ENCODE measurements at regions not wholly inside any gene's neighbourhood (a gene's known extent, or its start where the extent isn't known, plus 50 kb on each side); places are given as distances from the start of the nearest gene placed in this dataset.

DNA sequence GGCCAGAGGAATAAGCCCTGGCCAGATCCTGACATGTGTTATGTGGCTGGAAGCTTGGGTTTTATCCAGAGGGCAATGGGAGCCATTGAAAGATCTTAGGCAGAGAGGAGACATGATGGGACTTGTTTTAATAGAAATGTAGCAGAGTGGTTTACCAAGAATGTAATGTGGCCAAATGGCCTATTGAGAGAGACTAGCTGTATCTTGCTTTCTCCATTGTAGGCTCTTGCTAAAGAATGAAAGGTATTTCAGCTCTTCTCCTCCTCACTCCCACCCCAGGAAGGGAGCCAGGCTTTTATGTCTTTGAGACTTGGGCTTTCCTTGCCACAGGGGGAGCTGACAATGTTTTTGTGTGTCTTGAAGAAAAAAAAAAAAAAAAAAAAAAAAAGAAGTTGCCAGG, 82.3 kb downstream of the TRIM29 start:
- peaks cover 97% of the 10 kb centered on the region for H3K27me3 ChIP-seq (ENCODE audit: insufficient read depth, low read depth)

DNA sequence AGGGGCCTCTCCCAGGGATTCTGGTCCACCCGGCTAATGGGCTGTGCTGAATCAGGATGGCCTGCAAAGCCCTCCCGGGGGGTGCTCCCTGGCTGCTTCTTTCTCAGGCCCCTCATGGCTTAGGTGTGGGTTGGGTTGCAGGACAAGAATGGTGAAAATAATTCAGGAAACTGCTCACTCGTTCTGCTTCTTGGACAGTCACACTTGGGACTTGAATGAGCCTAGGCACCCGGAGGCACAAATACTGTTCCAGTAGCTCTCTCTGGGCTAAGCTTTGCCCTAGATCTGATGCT, 83.2 kb downstream of the TRIM29 start:
- no peak overlapping the region for H3K4me2 ChIP-seq
- H3K9me2 ChIP-seq (ENCODE audit: insufficient read depth) = no peaks in the 10 kb centered on the region; the same call in 1 of the 2 replicates
- H3K79me2 ChIP-seq (ENCODE audit: low read depth) = no peaks in the 10 kb centered on the region
- BruUV-seq (replicated peaks) = no TSS peak
- no peaks in the 10 kb centered on the region for H3K9me3 ChIP-seq (ENCODE audit: insufficient read depth, low read depth)
- H3K27me3 ChIP-seq (ENCODE audit: insufficient read depth, low read depth) = peaks cover 97% of the 10 kb centered on the region
- ChIA-PET POLR2A (ENCODE audit: unreplicated experiment) (no interaction called here), CTCF (no interaction called here)
- H4K20me1 ChIP-seq (ENCODE audit: insufficient read depth) = no peaks in the 10 kb centered on the region
- no peaks in the 10 kb centered on the region for H3K4me1 ChIP-seq (replicated peaks; ENCODE audit: insufficient read depth)
- intact Hi-C loops (cut with micrococcal nuclease; ENCODE audit: unreplicated experiment) = no loop called here
- H3K27ac ChIP-seq = no peak overlapping the region
- H3K36me3 ChIP-seq (ENCODE audit: low read depth) = no peaks in the 10 kb centered on the region
- no peak overlapping the region for H3K4me3 ChIP-seq
- H2AFZ ChIP-seq = no peak overlapping the region
- H3F3A ChIP-seq (ENCODE audit: insufficient read depth, low read depth) = no peaks in the 10 kb centered on the region
- DNase-seq = no peak
- no peak for TF ChIP-seq EZH2 (IDR thresholded peaks at IDR 0.05; ENCODE audit: low read depth)
- TF ChIP-seq, protein P1, sequence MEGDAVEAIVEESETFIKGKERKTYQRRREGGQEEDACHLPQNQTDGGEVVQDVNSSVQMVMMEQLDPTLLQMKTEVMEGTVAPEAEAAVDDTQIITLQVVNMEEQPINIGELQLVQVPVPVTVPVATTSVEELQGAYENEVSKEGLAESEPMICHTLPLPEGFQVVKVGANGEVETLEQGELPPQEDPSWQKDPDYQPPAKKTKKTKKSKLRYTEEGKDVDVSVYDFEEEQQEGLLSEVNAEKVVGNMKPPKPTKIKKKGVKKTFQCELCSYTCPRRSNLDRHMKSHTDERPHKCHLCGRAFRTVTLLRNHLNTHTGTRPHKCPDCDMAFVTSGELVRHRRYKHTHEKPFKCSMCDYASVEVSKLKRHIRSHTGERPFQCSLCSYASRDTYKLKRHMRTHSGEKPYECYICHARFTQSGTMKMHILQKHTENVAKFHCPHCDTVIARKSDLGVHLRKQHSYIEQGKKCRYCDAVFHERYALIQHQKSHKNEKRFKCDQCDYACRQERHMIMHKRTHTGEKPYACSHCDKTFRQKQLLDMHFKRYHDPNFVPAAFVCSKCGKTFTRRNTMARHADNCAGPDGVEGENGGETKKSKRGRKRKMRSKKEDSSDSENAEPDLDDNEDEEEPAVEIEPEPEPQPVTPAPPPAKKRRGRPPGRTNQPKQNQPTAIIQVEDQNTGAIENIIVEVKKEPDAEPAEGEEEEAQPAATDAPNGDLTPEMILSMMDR (conservative IDR thresholded peaks at IDR 0.05) = no peak

More for the DNA sequence above, 82.3 kb downstream of the TRIM29 start:
- no peaks in the 10 kb centered on the region for H4K20me1 ChIP-seq (ENCODE audit: insufficient read depth)
- POLR2A ChIA-PET (ENCODE audit: unreplicated experiment) = interaction anchor here (0.7 kb wide), 1 partner anchor 34 kb away, joined by 9 read pairs; no protein-coding TSS in a partner anchor
- no TSS peak for BruUV-seq (replicated peaks)
- H3K79me2 ChIP-seq (ENCODE audit: low read depth) = no peaks in the 10 kb centered on the region
- H3K36me3 ChIP-seq (ENCODE audit: low read depth) = no peaks in the 10 kb centered on the region
- no peak overlapping the region for H2AFZ ChIP-seq
- H3K4me3 ChIP-seq = no peak overlapping the region
- no peaks in the 10 kb centered on the region for H3K9me2 ChIP-seq (ENCODE audit: insufficient read depth)
- intact Hi-C loops (cut with micrococcal nuclease; ENCODE audit: unreplicated experiment) = no loop called here
- no peak for TF ChIP-seq EZH2 (IDR thresholded peaks at IDR 0.05; ENCODE audit: low read depth)
- TF ChIP-seq, protein P1 (conservative IDR thresholded peaks at IDR 0.05) = no peak
- H3K9me3 ChIP-seq (ENCODE audit: insufficient read depth, low read depth) = no peaks in the 10 kb centered on the region
- H3K4me1 ChIP-seq (replicated peaks; ENCODE audit: insufficient read depth) = no peaks in the 10 kb centered on the region
- no peak overlapping the region for H3K27ac ChIP-seq
- no peak for DNase-seq
- CTCF ChIA-PET = no interaction called here
- no peaks in the 10 kb centered on the region for H3F3A ChIP-seq (ENCODE audit: insufficient read depth, low read depth)
- H3K4me2 ChIP-seq = no peak overlapping the region

DNA sequence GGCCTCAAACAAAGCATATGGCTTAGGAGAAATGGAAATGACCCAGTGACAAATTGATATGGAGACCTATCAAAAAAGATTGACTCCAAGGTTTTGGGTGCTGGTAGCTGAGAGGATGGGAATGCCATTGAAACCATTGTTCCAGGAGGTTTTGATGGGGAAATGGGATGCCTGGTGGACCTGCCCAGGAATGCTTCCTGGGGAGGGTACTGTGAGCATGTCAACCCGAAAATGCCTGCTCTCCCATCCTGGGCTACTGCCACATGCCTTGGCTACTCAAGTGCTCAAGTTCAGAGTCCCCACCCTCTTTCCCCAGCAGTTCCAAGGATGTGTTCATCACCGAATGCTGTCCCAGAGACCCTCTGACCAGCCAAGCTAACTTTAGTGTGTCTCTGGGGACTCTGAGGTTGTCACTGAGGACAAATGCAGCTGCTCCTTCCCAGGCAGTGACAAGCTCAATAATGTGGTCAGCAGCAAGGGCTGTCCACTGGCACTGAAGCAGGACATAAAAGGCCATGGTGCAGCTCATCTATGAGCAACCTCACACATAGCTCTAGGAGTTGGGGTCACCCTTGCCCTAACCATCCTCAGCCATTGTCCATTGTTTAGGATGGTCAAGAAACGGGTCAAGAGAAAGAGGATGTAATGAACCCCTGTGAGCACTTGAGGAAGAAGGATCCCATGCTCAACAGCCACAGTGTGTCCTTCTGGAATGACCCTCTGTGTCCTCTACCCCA, 83.7 kb downstream of the TRIM29 start:
- BruUV-seq (replicated peaks) = no TSS peak
- Histone ChIP-seq H3K27me3 (ENCODE audit: insufficient read depth, low read depth) (peaks cover 95% of the 10 kb centered on the region), H2AFZ (no peak overlapping the region), H3K36me3 (ENCODE audit: low read depth) (no peaks in the 10 kb centered on the region), H3F3A (ENCODE audit: insufficient read depth, low read depth) (no peaks in the 10 kb centered on the region), H3K4me2 (no peak overlapping the region), H3K27ac (no peak overlapping the region), H4K20me1 (ENCODE audit: insufficient read depth) (no peaks in the 10 kb centered on the region), H3K9me2 (ENCODE audit: insufficient read depth) (no peaks in the 10 kb centered on the region; the same call in 1 of the 2 replicates), H3K4me1 (replicated peaks; ENCODE audit: insufficient read depth) (no peaks in the 10 kb centered on the region), H3K79me2 (ENCODE audit: low read depth) (no peaks in the 10 kb centered on the region), H3K4me3 (no peak overlapping the region), H3K9me3 (ENCODE audit: insufficient read depth, low read depth) (no peaks in the 10 kb centered on the region)
- ChIA-PET POLR2A (ENCODE audit: unreplicated experiment) (no interaction called here), CTCF (no interaction called here)
- TF ChIP-seq, protein P1 (conservative IDR thresholded peaks at IDR 0.05) = no peak
- TF ChIP-seq EZH2 (IDR thresholded peaks at IDR 0.05; ENCODE audit: low read depth) = no peak
- intact Hi-C loops (cut with micrococcal nuclease; ENCODE audit: unreplicated experiment) = no loop called here
- DNase-seq = no peak
